GM23338 (cell line): ENCODE measurements at regions not wholly inside any gene's neighbourhood (a gene's known extent, or its start where the extent isn't known, plus 50 kb on each side); places are given as distances from the start of the nearest gene placed in this dataset.

ENCODE experiments used
- ATAC-seq: fragments of 200-7000 bp; cut with Tn5 transposase; 3 replicates; pipeline ENCODE4 v1.9.1; 2020
- DNase-seq: peaks from one replicate; pipeline ENCODE4 v3.0.0-alpha.2; 2015; ENCODE audit warnings: low spot score
- H2AFZ ChIP-seq: fragments of 200-600 bp; sonication (generic); 2 replicates; pipeline ENCODE4 v1.8.0; 2016; ENCODE audit warnings: antibody characterized with exemption, mild to moderate bottlenecking, moderate library complexity
- H3F3A ChIP-seq: fragments of 200-600 bp; sonication (generic); replicated peaks from 2 replicates; pipeline ENCODE4 v1.8.0; 2017; ENCODE audit warnings: antibody characterized with exemption, mixed run types, low read depth
- H3K27ac ChIP-seq: fragments of 200-600 bp; sonication (generic); 2 replicates; pipeline ENCODE4 v1.6.1; 2016; ENCODE audit warnings: low read depth
- H3K27me3 ChIP-seq: fragments of 200-600 bp; sonication (generic); 2 replicates; pipeline ENCODE4 v1.8.0; 2016; ENCODE audit warnings: mild to moderate bottlenecking, mixed run types, moderate library complexity; ENCODE audit not compliant: insufficient read depth
- H3K36me3 ChIP-seq: fragments of 200-600 bp; sonication (generic); 2 replicates; pipeline ENCODE4 v1.8.0; 2016; ENCODE audit warnings: mild to moderate bottlenecking; ENCODE audit not compliant: insufficient read depth
- H3K4me1 ChIP-seq: fragments of 200-600 bp; sonication (generic); 2 replicates; pipeline ENCODE4 v1.8.0; 2016; ENCODE audit warnings: mild to moderate bottlenecking, moderate library complexity; ENCODE audit not compliant: insufficient read depth
- H3K4me2 ChIP-seq: fragments of 200-600 bp; sonication (generic); 2 replicates; pipeline ENCODE4 v1.7.1; 2017; ENCODE audit warnings: mixed run types
- H3K4me3 ChIP-seq: fragments of 200-600 bp; sonication (generic); 2 replicates; pipeline ENCODE4 v1.6.1; 2016; ENCODE audit warnings: mixed run types
- H3K79me2 ChIP-seq: fragments of 200-600 bp; sonication (generic); replicated peaks from 2 replicates; pipeline ENCODE4 v1.8.0; 2017; ENCODE audit warnings: mild to moderate bottlenecking; ENCODE audit not compliant: insufficient read depth
- H3K9me2 ChIP-seq: fragments of 200-600 bp; sonication (generic); 2 replicates; pipeline ENCODE4 v1.8.0; 2017; ENCODE audit not compliant: insufficient read depth
- H4K20me1 ChIP-seq: fragments of 200-600 bp; sonication (generic); replicated peaks from 2 replicates; pipeline ENCODE4 v1.8.0; 2017; ENCODE audit warnings: mild to moderate bottlenecking; ENCODE audit not compliant: insufficient read depth
- H3K27ac Mint-ChIP-seq: 2 replicates; pipeline ENCODE4 v1.8.0; 2020; ENCODE audit warnings: inconsistent platforms, mild to moderate bottlenecking, moderate library complexity, mixed read lengths
- H3K27me3 Mint-ChIP-seq: 3 replicates; pipeline ENCODE4 v1.8.0; 2022; ENCODE audit warnings: low read depth, mild to moderate bottlenecking, moderate library complexity, mixed read lengths, inconsistent platforms; ENCODE audit not compliant: insufficient read depth, poor library complexity
- H3K36me3 Mint-ChIP-seq: 3 replicates; pipeline ENCODE4 v1.8.0; 2021; ENCODE audit warnings: low read depth, mild to moderate bottlenecking, inconsistent platforms, moderate library complexity, mixed read lengths
- H3K4me1 Mint-ChIP-seq: 3 replicates; pipeline ENCODE4 v1.8.0; 2020; ENCODE audit warnings: mild to moderate bottlenecking, inconsistent platforms, mixed read lengths
- H3K4me3 Mint-ChIP-seq: 3 replicates; pipeline ENCODE4 v1.8.0; 2021; ENCODE audit warnings: moderate library complexity, mild to moderate bottlenecking, inconsistent platforms, mixed read lengths
- H3K9me3 Mint-ChIP-seq: 3 replicates; pipeline ENCODE4 v1.8.0; 2020; ENCODE audit warnings: moderate library complexity, mild to moderate bottlenecking, inconsistent platforms, mixed read lengths
- CREB1 ChIP-seq: fragments of 250-450 bp; sonication (Bioruptor Pico); IDR thresholded peaks from 2 replicates; pipeline ENCODE4 v1.5.0; 2020; ENCODE audit warnings: low read depth, mild to moderate bottlenecking, moderate library complexity
- CTCF ChIP-seq, 2 experiments: fragments of 200-600 bp in 1 of 2; sonication (generic) in 1 of 2; conservative IDR thresholded peaks; 2 replicates each; pipeline versions ENCODE4 v1.5.1 to v1.6.1; 2016 to 2017; ENCODE audit warnings: antibody characterized with exemption in 2 of 2, low read depth in 2 of 2, mild to moderate bottlenecking in 2 of 2, moderate library complexity in 1 of 2
- ETS1 ChIP-seq: IDR thresholded peaks from 2 replicates; pipeline ENCODE4 v1.6.1; 2016; ENCODE audit warnings: antibody characterized with exemption
- EZH2 ChIP-seq: fragments of 200-600 bp; sonication (generic); IDR thresholded peaks from one replicate; pipeline ENCODE4 v1.8.0; 2017; ENCODE audit warnings: antibody characterized with exemption, mild to moderate bottlenecking, low read depth; ENCODE audit not compliant: unreplicated experiment
- EZH2phosphoT487 ChIP-seq: fragments of 200-600 bp; sonication (generic); IDR thresholded peaks from one replicate; pipeline ENCODE4 v1.8.1; 2018; ENCODE audit warnings: antibody characterized with exemption; ENCODE audit not compliant: unreplicated experiment
- JUNB ChIP-seq: IDR thresholded peaks from one replicate; pipeline ENCODE4 v1.6.1; 2016; ENCODE audit warnings: antibody characterized with exemption; ENCODE audit not compliant: unreplicated experiment
- NANOG ChIP-seq: IDR thresholded peaks from 2 replicates; pipeline ENCODE4 v1.6.1; 2016; ENCODE audit warnings: antibody characterized with exemption, borderline replicate concordance
- POLR2AphosphoS5 ChIP-seq: IDR thresholded peaks from 2 replicates; pipeline ENCODE4 v1.6.1; 2016; ENCODE audit warnings: antibody characterized with exemption, low read depth
- REST ChIP-seq: IDR thresholded peaks from one replicate; pipeline ENCODE4 v1.6.1; 2018; ENCODE audit warnings: antibody characterized with exemption; ENCODE audit not compliant: unreplicated experiment
- STAT1 ChIP-seq: IDR thresholded peaks from one replicate; pipeline ENCODE4 v1.6.1; 2016; ENCODE audit warnings: antibody characterized with exemption; ENCODE audit not compliant: unreplicated experiment
- ZNF114 ChIP-seq: fragments of 250-450 bp; sonication (Bioruptor Pico); IDR thresholded peaks from 2 replicates; pipeline ENCODE4 v1.5.0; 2020; ENCODE audit warnings: mild to moderate bottlenecking, moderate library complexity
- ZNF331 ChIP-seq: fragments of 250-450 bp; sonication (Bioruptor Pico); IDR thresholded peaks from 2 replicates; pipeline ENCODE4 v1.5.0; 2020; ENCODE audit warnings: low read depth, mild to moderate bottlenecking, moderate library complexity
- ZNF462 ChIP-seq: fragments of 250-450 bp; sonication (Bioruptor Pico); IDR thresholded peaks from 2 replicates; pipeline ENCODE4 v1.5.0; 2020; ENCODE audit warnings: mild to moderate bottlenecking, moderate library complexity

GRCh38 chr2:8445580-8445979 lies 236.3 kb upstream of the ID2 start:
- H3K4me3 ChIP-seq = no peak overlapping the region
- Mint-ChIP-seq H3K9me3 (peaks cover 4% of the 10 kb centered on the region; the same call in 1 of the 3 replicates), H3K4me3 (no peak overlapping the region), H3K27ac (no peak overlapping the region), H3K36me3 (no peaks in the 10 kb centered on the region), H3K27me3 (peaks cover 8% of the 10 kb centered on the region), H3K4me1 (peaks cover 10% of the 10 kb centered on the region)
- no peaks in the 10 kb centered on the region for H3F3A ChIP-seq
- peaks cover 5% of the 10 kb centered on the region; the same call in 1 of the 2 replicates for H3K9me2 ChIP-seq
- no peaks in the 10 kb centered on the region for H3K36me3 ChIP-seq
- no peaks in the 10 kb centered on the region for H4K20me1 ChIP-seq
- H3K27me3 ChIP-seq = no peaks in the 10 kb centered on the region
- H3K79me2 ChIP-seq = no peaks in the 10 kb centered on the region
- peak; percentile 82 for ATAC-seq
- peak; percentile 8 for DNase-seq
- peak overlapping the region; percentile 33 for H2AFZ ChIP-seq
- no peak overlapping the region for H3K4me2 ChIP-seq
- TF ChIP-seq NANOG = no peak
- TF ChIP-seq CREB1 (CRISPR knock-in tag) = no peak
- no peak for TF ChIP-seq ZNF462 (CRISPR knock-in tag)
- no peak for TF ChIP-seq JUNB
- TF ChIP-seq CTCF (conservative IDR thresholded peaks at IDR 0.05; ENCODE audit: low read depth in 2 of 2) = no peak
- no peak for TF ChIP-seq EZH2
- no peak for TF ChIP-seq EZH2phosphoT487
- TF ChIP-seq ZNF114 (CRISPR knock-in tag) = no peak
- TF ChIP-seq ZNF331 (CRISPR knock-in tag) = no peak
- TF ChIP-seq STAT1 = no peak
- TF ChIP-seq REST = no peak
- no peak for TF ChIP-seq POLR2AphosphoS5
- no peak for TF ChIP-seq ETS1
- peaks cover 7% of the 10 kb centered on the region for H3K4me1 ChIP-seq
- no peak overlapping the region for H3K27ac ChIP-seq
